H1 (cell line): ENCODE measurements at regions not wholly inside any gene's neighbourhood (a gene's known extent, or its start where the extent isn't known, plus 50 kb on each side); places are given as distances from the start of the nearest gene placed in this dataset.

ENCODE experiments used
- CTCF ChIA-PET: fragments of 300-600 bp; sonication (Branson Sonifier 250); formaldehyde crosslinking; loops from one replicate; lab custom pipeline; 2021; ENCODE audit not compliant: partially characterized antibody; lab: Charles Lee
- POLR2A ChIA-PET: fragments of 300-600 bp; sonication (Branson Sonifier 250); formaldehyde crosslinking; loops from one replicate; lab custom pipeline; 2021; ENCODE audit warnings: inconsistent platforms; ENCODE audit not compliant: partially characterized antibody; lab: Charles Lee
- DNase-seq, 2 experiments: peaks; one replicate each; pipeline versions ENCODE4 v3.0.0 to v3.0.0-alpha.2; 2010 to 2022; ENCODE audit warnings: low spot score in 2 of 2, low read depth in 1 of 2, mixed read lengths in 1 of 2
- FAIRE-seq: peaks from 2 replicates; lab custom pipeline; 2011; peaks lifted over from hg19 to GRCh38; lab: Jason Lieb, UNC
- H2AFZ ChIP-seq: 2 replicates; pipeline ENCODE4 v1.8.1; 2012; ENCODE audit warnings: low read length, inconsistent platforms
- H2AK5ac ChIP-seq: 2 replicates; pipeline ENCODE4 v1.6.1; 2013; ENCODE audit warnings: low read depth, low read length
- H2BK120ac ChIP-seq: replicated peaks from 2 replicates; pipeline ENCODE3; 2013; ENCODE audit warnings: low read depth, low read length, inconsistent platforms
- H2BK12ac ChIP-seq: 2 replicates; pipeline ENCODE4 v1.6.1; 2013; ENCODE audit warnings: low read depth, low read length
- H2BK15ac ChIP-seq: 2 replicates; pipeline ENCODE4 v1.6.1; 2013; ENCODE audit warnings: low read length
- H2BK20ac ChIP-seq: 2 replicates; pipeline ENCODE4 v1.6.1; 2013; ENCODE audit warnings: low read length
- H2BK5ac ChIP-seq: 2 replicates; pipeline ENCODE4 v1.6.1; 2013; ENCODE audit warnings: low read depth, low read length
- H3K14ac ChIP-seq: 2 replicates; pipeline ENCODE4 v1.6.1; 2013; ENCODE audit warnings: inconsistent platforms; ENCODE audit not compliant: insufficient read length
- H3K18ac ChIP-seq: 2 replicates; pipeline ENCODE4 v1.6.1; 2013; ENCODE audit warnings: low read length; ENCODE audit errors: extremely low read depth
- H3K23ac ChIP-seq: 2 replicates; pipeline ENCODE4 v1.6.1; 2013; ENCODE audit warnings: inconsistent platforms; ENCODE audit not compliant: insufficient read length
- H3K23me2 ChIP-seq: 2 replicates; pipeline ENCODE4 v1.6.1; 2013; ENCODE audit warnings: low read depth, low read length
- H3K27ac ChIP-seq: 2 replicates; pipeline ENCODE4 v1.6.1; 2011; ENCODE audit warnings: low read depth, low read length, inconsistent platforms
- H3K27me3 ChIP-seq, 4 experiments: replicated peaks in 1 of 4; 1 replicate in 1 of 4; 2 replicates in 3 of 4; pipeline versions ENCODE4 v1.6.1 to v1.8.1; 2011 to 2013; ENCODE audit warnings: low read length in 3 of 4, mild to moderate bottlenecking in 3 of 4, inconsistent platforms in 2 of 4, mixed read lengths in 2 of 4, moderate library complexity in 1 of 4; ENCODE audit not compliant: control insufficient read depth in 3 of 4, insufficient read depth in 3 of 4; ENCODE audit errors: extremely low read depth in 1 of 4
- H3K36me3 ChIP-seq, 4 experiments: 2 replicates each; pipeline versions ENCODE4 v1.6.1 to v1.8.1; 2011 to 2013; ENCODE audit warnings: mild to moderate bottlenecking in 4 of 4, low read length in 3 of 4, moderate library complexity in 2 of 4, control low read depth in 1 of 4, inconsistent platforms in 1 of 4; ENCODE audit not compliant: insufficient read depth in 4 of 4, control insufficient read depth in 2 of 4
- H3K4ac ChIP-seq: replicated peaks from 2 replicates; pipeline ENCODE3; 2013; ENCODE audit warnings: low read length, low read depth, mixed read lengths, inconsistent platforms; ENCODE audit not compliant: insufficient read length
- H3K4me1 ChIP-seq, 4 experiments: replicated peaks in 1 of 4; 1 replicate in 1 of 4; 2 replicates in 3 of 4; pipeline versions ENCODE4 v1.6.1 to v1.8.1; 2011 to 2013; ENCODE audit warnings: low read length in 3 of 4, inconsistent platforms in 2 of 4, mixed read lengths in 1 of 4; ENCODE audit not compliant: insufficient read depth in 4 of 4, control insufficient read depth in 3 of 4
- H3K4me2 ChIP-seq, 2 experiments: 2 replicates each; pipeline versions ENCODE4 v1.6.1 to v1.8.1; 2011 to 2013; ENCODE audit warnings: low read depth in 2 of 2, low read length in 2 of 2, control low read depth in 1 of 2, inconsistent platforms in 1 of 2, mild to moderate bottlenecking in 1 of 2; ENCODE audit not compliant: insufficient read depth in 1 of 2
- H3K4me3 ChIP-seq, 4 experiments: fragments of 200-600, 300-600 bp in 1 of 4; sonication (generic), shearing (Covaris generic), sonication (Bioruptor Twin) in 1 of 4; 2 replicates each; pipeline versions ENCODE4 v1.5.1 to v1.8.1; 2011 to 2016; ENCODE audit warnings: low read length in 4 of 4, low read depth in 3 of 4, control low read depth in 2 of 4, inconsistent platforms in 2 of 4, mild to moderate bottlenecking in 2 of 4, mixed read lengths in 1 of 4, moderate library complexity in 1 of 4; ENCODE audit not compliant: insufficient read depth in 2 of 4; ENCODE audit errors: extremely low read depth in 1 of 4
- H3K56ac ChIP-seq: replicated peaks from 2 replicates; pipeline ENCODE3; 2013; ENCODE audit warnings: low read depth, mild to moderate bottlenecking, mixed read lengths, low read length, inconsistent platforms; ENCODE audit not compliant: insufficient read length
- H3K79me1 ChIP-seq: 2 replicates; pipeline ENCODE4 v1.6.1; 2013; ENCODE audit warnings: low read depth, low read length, control low read depth
- H3K79me2 ChIP-seq, 2 experiments: 2 replicates each; pipeline versions ENCODE4 v1.6.1 to v1.8.1; 2012 to 2013; ENCODE audit warnings: low read length in 2 of 2, mild to moderate bottlenecking in 2 of 2, inconsistent platforms in 1 of 2; ENCODE audit not compliant: insufficient read depth in 2 of 2, control insufficient read depth in 1 of 2
- H3K9ac ChIP-seq, 4 experiments: replicated peaks in 1 of 4; 1 replicate in 1 of 4; 2 replicates in 3 of 4; pipeline versions ENCODE4 v1.6.1 to v1.8.1; 2011 to 2013; ENCODE audit warnings: low read depth in 3 of 4, low read length in 3 of 4, control low read depth in 2 of 4, mild to moderate bottlenecking in 2 of 4, moderate library complexity in 2 of 4, inconsistent platforms in 1 of 4; ENCODE audit errors: extremely low read depth in 1 of 4
- H3K9me3 ChIP-seq, 2 experiments: 2 replicates each; pipeline versions ENCODE4 v1.6.1 to v1.8.1; 2012 to 2013; ENCODE audit warnings: mild to moderate bottlenecking in 2 of 2, moderate library complexity in 2 of 2, control low read depth in 1 of 2, inconsistent platforms in 1 of 2, low read depth in 1 of 2, low read length in 1 of 2, mixed read lengths in 1 of 2; ENCODE audit not compliant: insufficient read depth in 2 of 2
- H4K20me1 ChIP-seq, 2 experiments: replicated peaks in 1 of 2; 2 replicates each; pipeline versions ENCODE3 to v1.8.1; 2011 to 2013; ENCODE audit warnings: inconsistent platforms in 2 of 2, low read length in 2 of 2, mild to moderate bottlenecking in 1 of 2; ENCODE audit not compliant: insufficient read depth in 2 of 2, control insufficient read depth in 1 of 2
- H4K5ac ChIP-seq: 2 replicates; pipeline ENCODE4 v1.6.1; 2013; ENCODE audit warnings: low read length, low read depth, mixed read lengths, inconsistent platforms; ENCODE audit not compliant: insufficient read length
- H4K8ac ChIP-seq: 2 replicates; pipeline ENCODE4 v1.8.0; 2013; ENCODE audit warnings: mild to moderate bottlenecking, moderate library complexity, low read length, inconsistent platforms; ENCODE audit not compliant: insufficient read depth; ENCODE audit errors: extremely low read depth
- H4K91ac ChIP-seq: replicated peaks from 2 replicates; pipeline ENCODE3; 2013; ENCODE audit warnings: low read length, mixed read lengths, inconsistent platforms; ENCODE audit not compliant: insufficient read length
- CBX5 ChIP-seq: fragments of 300-800, 300-1000 bp; sonication (generic); IDR thresholded peaks from 2 replicates; pipeline ENCODE4 v1.7.1; 2016; ENCODE audit warnings: antibody characterized with exemption, low read length, low read depth
- CTCF ChIP-seq, 3 experiments: IDR thresholded peaks; 1 replicate in 2 of 3; 2 replicates in 1 of 3; pipeline versions ENCODE4 v1.5.1 to v1.6.1; 2011; ENCODE audit warnings: low read length in 3 of 3, mild to moderate bottlenecking in 3 of 3, inconsistent platforms in 2 of 3, low read depth in 1 of 3, moderate library complexity in 1 of 3; ENCODE audit not compliant: insufficient read depth in 1 of 3; ENCODE audit errors: control extremely low read depth in 1 of 3
- EGR1 ChIP-seq: IDR thresholded peaks from 2 replicates; pipeline ENCODE4 v1.6.1; 2011; ENCODE audit warnings: low read depth, low read length, borderline replicate concordance
- HDAC2 ChIP-seq, 2 experiments: fragments of 300-600 bp in 1 of 2; sonication (generic) in 1 of 2; IDR thresholded peaks; 2 replicates each; pipeline ENCODE4 v1.6.1; 2011 to 2012; ENCODE audit warnings: low read depth in 2 of 2, low read length in 2 of 2, mild to moderate bottlenecking in 2 of 2, moderate library complexity in 2 of 2, borderline replicate concordance in 1 of 2, inconsistent platforms in 1 of 2
- MAFK ChIP-seq: IDR thresholded peaks from 2 replicates; pipeline ENCODE4 v1.6.1; 2012; ENCODE audit warnings: low read depth, mild to moderate bottlenecking, improper control_type of control experiment, low read length
- RAD21 ChIP-seq, 2 experiments: IDR thresholded peaks in 1 of 2; conservative IDR thresholded peaks in 1 of 2; 2 replicates each; pipeline ENCODE4 v1.6.1; 2011; ENCODE audit warnings: low read depth in 2 of 2, low read length in 2 of 2, improper control_type of control experiment in 1 of 2, inconsistent platforms in 1 of 2, mild to moderate bottlenecking in 1 of 2, moderate library complexity in 1 of 2
- RBBP5 ChIP-seq: IDR thresholded peaks from 2 replicates; pipeline ENCODE4 v1.7.1; 2012; ENCODE audit warnings: low read depth, mild to moderate bottlenecking, inconsistent platforms, low read length, moderate library complexity, borderline replicate concordance
- RXRA ChIP-seq: IDR thresholded peaks from 2 replicates; pipeline ENCODE4 v1.6.1; 2011; ENCODE audit warnings: low read depth, mild to moderate bottlenecking, low read length, moderate library complexity; ENCODE audit not compliant: insufficient read depth
- SRF ChIP-seq: IDR thresholded peaks from 2 replicates; pipeline ENCODE4 v1.6.1; 2011; ENCODE audit warnings: mild to moderate bottlenecking, low read depth, low read length, moderate library complexity
- USF2 ChIP-seq: IDR thresholded peaks from 2 replicates; pipeline ENCODE4 v1.6.1; 2011; ENCODE audit warnings: low read length, improper control_type of control experiment
- WGBS, 2 experiments: shearing (Covaris generic) in 1 of 2; methylation state at CpG; one replicate each; pipeline versions ENCODE4 v1.1.6 to v1.1.7; 2013 to 2015; ENCODE audit warnings: low lambda C conversion rate in 2 of 2, mixed read lengths in 2 of 2, inconsistent platforms in 1 of 2, low coverage in 1 of 2, missing lambda C conversion rate in 1 of 2; ENCODE audit not compliant: insufficient replicate concordance in 2 of 2, insufficient coverage in 1 of 2, insufficient read length in 1 of 2; ENCODE audit errors: extremely low coverage in 1 of 2, missing lambda C conversion rate in 1 of 2; 5-methylcytosine and 5-hydroxymethylcytosine counted together

DNA sequence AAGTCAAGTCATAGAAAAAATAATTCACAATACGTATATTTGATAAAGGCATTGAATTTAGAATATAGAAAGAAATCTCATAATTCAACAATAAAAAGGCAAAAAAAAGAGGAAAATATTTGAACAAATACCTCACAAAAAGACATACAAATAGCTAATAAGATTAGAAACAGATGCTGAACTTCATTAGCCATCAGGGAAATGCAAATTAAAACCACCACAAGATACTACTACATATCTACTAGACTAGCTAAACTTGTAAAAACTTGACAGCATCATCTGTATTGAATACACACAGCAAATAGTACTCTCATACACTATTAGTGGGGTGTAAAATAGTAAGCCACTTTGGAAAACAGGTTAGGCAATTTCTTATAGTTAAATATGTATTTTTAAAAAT is 128.7 kb upstream of the TLL1 start:
- Histone ChIP-seq H3K23me2 (no peaks in the 10 kb centered on the region), H3K79me1 (no peaks in the 10 kb centered on the region), H3K14ac (no peak overlapping the region), H4K91ac (no peak overlapping the region), H2AFZ (no peak overlapping the region), H3K9ac (no peak overlapping the region), H3K56ac (no peak overlapping the region), H3K36me3 (no peaks in the 10 kb centered on the region), H4K5ac (no peak overlapping the region), H2BK12ac (no peak overlapping the region), H2BK5ac (no peak overlapping the region), H4K20me1 (no peaks in the 10 kb centered on the region), H3K9me3 (no peaks in the 10 kb centered on the region), H3K4me3 (no peak overlapping the region), H2BK120ac (no peak overlapping the region), H3K27ac (no peak overlapping the region), H3K79me2 (no peaks in the 10 kb centered on the region), H3K4ac (no peak overlapping the region), H3K4me2 (no peak overlapping the region), H3K18ac (no peak overlapping the region), H3K27me3 (no peaks in the 10 kb centered on the region), H3K4me1 (peaks cover 0 to 9% (median 2%) of the 10 kb centered on the region in 4 experiments; a peak in 2 of 7 replicates), H2AK5ac (no peak overlapping the region), H2BK15ac (no peak overlapping the region), H2BK20ac (no peak overlapping the region), H3K23ac (no peak overlapping the region), H4K8ac (no peak overlapping the region)
- FAIRE-seq: no peak
- ChIA-PET CTCF (interaction anchor here (0.7 to 1.2 kb wide), 2 partner anchors 10 to 14 kb away, joined by 3 to 4 read pairs; no protein-coding TSS in a partner anchor), POLR2A (no interaction called here)
- DNase-seq: no peak
- 90% methylated on average over 1 of the region's 1 CpG; no CpG with 5 or more reads in 1 of the 2 experiments for WGBS, 2 experiments
- TF ChIP-seq SRF (no peak), USF2 (no peak), RBBP5 (no peak), EGR1 (no peak), CBX5 (no peak), CTCF (IDR thresholded peaks at IDR 0.05; ENCODE audit: control extremely low read depth in 1 of 3, insufficient read depth in 1 of 3, low read depth in 1 of 3, low read length in 3 of 3) (no peak), HDAC2 (IDR thresholded peaks at IDR 0.05; ENCODE audit: borderline replicate concordance in 1 of 2, low read depth in 2 of 2, low read length in 2 of 2) (no peak), MAFK (no peak), RAD21 (IDR thresholded peaks at IDR 0.05 in 1 of 2, conservative IDR thresholded peaks at IDR 0.05 in 1 of 2; ENCODE audit: low read depth in 2 of 2, low read length in 2 of 2) (no peak), RXRA (no peak)
